HEK293 (cell line): ENCODE measurements at regions not wholly inside any gene's neighbourhood (a gene's known extent, or its start where the extent isn't known, plus 50 kb on each side); places are given as distances from the start of the nearest gene placed in this dataset.

Experiments used
- CTCF ChIP-seq: fragments of 450-650 bp; formaldehyde crosslinking; IDR thresholded peaks from 2 replicates; pipeline ENCODE4 v1.5.1; 2016; ENCODE audit warnings: missing biosample characterization, missing genetic modification characterization
- YY1 ChIP-seq: fragments of 450-650 bp; formaldehyde crosslinking; IDR thresholded peaks from 2 replicates; pipeline ENCODE4 v1.5.1; 2018; ENCODE audit warnings: missing biosample characterization, missing genetic modification characterization
- ZBTB21 ChIP-seq: fragments of 450-650 bp; formaldehyde crosslinking; IDR thresholded peaks from 2 replicates; pipeline ENCODE4 v1.5.1; 2017; ENCODE audit warnings: missing biosample characterization, missing genetic modification characterization
- ZNF274 ChIP-seq, 2 experiments: fragments of 200-500 bp in 1 of 2; fragments of 450-650 bp in 1 of 2; sonication (Bioruptor generic) in 1 of 2; formaldehyde crosslinking in 1 of 2; IDR thresholded peaks; 2 replicates each; pipeline versions ENCODE4 v1.5.1 to v1.6.1; 2014 to 2016; ENCODE audit warnings: borderline replicate concordance in 1 of 2, inconsistent platforms in 1 of 2, low read length in 1 of 2, missing biosample characterization in 1 of 2, missing genetic modification characterization in 1 of 2
- ZNF292 ChIP-seq: fragments of 450-650 bp; formaldehyde crosslinking; IDR thresholded peaks from 2 replicates; pipeline ENCODE4 v1.5.1; 2016; ENCODE audit warnings: low read depth, missing biosample characterization, missing genetic modification characterization, borderline replicate concordance
- ZNF792 ChIP-seq: fragments of 450-650 bp; formaldehyde crosslinking; IDR thresholded peaks from 2 replicates; pipeline ENCODE4 v1.5.1; 2016; ENCODE audit warnings: missing biosample characterization, missing genetic modification characterization

- no peak for TF ChIP-seq ZNF292 (tag by site-specific recombination)
- TF ChIP-seq CTCF (tag by site-specific recombination): no peak
- TF ChIP-seq ZBTB21 (tag by site-specific recombination): no peak
- TF ChIP-seq YY1: no peak
- no peak for TF ChIP-seq ZNF274 (IDR thresholded peaks at IDR 0.05; ENCODE audit: low read length)
- no peak for TF ChIP-seq ZNF274 (tag by site-specific recombination; IDR thresholded peaks at IDR 0.05; ENCODE audit: borderline replicate concordance)
- no peak for TF ChIP-seq ZNF792 (tag by site-specific recombination)
Measured at GRCh38 chr4:59060002-59060846, 1950.0 kb upstream of the IGFBP7 start.
